ENCODE measurements at regions not wholly inside any gene's neighbourhood (a gene's known extent, or its start where the extent isn't known, plus 50 kb on each side); places are given as distances from the start of the nearest gene placed in this dataset.

- Histone ChIP-seq H2AFZ (no peak overlapping the region), H3K27ac (no peak overlapping the region), H3K9ac (no peak overlapping the region), H3K27me3 (ENCODE audit: control insufficient read depth, insufficient read depth, low read length) (no peaks in the 10 kb centered on the region), H3K4me1 (no peaks in the 10 kb centered on the region), H3K9me3 (ENCODE audit: control insufficient read depth, low read length) (no peaks in the 10 kb centered on the region), H3K36me3 (ENCODE audit: control insufficient read depth, insufficient read depth, low read length) (no peaks in the 10 kb centered on the region), H3K4me2 (ENCODE audit: low read length) (no peak overlapping the region), H3K4me3 (ENCODE audit: low read depth, low read length) (no peak overlapping the region), H3K79me2 (no peaks in the 10 kb centered on the region)
- TF ChIP-seq, protein P1, sequence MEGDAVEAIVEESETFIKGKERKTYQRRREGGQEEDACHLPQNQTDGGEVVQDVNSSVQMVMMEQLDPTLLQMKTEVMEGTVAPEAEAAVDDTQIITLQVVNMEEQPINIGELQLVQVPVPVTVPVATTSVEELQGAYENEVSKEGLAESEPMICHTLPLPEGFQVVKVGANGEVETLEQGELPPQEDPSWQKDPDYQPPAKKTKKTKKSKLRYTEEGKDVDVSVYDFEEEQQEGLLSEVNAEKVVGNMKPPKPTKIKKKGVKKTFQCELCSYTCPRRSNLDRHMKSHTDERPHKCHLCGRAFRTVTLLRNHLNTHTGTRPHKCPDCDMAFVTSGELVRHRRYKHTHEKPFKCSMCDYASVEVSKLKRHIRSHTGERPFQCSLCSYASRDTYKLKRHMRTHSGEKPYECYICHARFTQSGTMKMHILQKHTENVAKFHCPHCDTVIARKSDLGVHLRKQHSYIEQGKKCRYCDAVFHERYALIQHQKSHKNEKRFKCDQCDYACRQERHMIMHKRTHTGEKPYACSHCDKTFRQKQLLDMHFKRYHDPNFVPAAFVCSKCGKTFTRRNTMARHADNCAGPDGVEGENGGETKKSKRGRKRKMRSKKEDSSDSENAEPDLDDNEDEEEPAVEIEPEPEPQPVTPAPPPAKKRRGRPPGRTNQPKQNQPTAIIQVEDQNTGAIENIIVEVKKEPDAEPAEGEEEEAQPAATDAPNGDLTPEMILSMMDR (IDR thresholded peaks at IDR 0.05), result no peak
These were observed 716.4 kb upstream of the CHAC2 start for GRCh38 chr2:53051157-53051556.

DNA sequence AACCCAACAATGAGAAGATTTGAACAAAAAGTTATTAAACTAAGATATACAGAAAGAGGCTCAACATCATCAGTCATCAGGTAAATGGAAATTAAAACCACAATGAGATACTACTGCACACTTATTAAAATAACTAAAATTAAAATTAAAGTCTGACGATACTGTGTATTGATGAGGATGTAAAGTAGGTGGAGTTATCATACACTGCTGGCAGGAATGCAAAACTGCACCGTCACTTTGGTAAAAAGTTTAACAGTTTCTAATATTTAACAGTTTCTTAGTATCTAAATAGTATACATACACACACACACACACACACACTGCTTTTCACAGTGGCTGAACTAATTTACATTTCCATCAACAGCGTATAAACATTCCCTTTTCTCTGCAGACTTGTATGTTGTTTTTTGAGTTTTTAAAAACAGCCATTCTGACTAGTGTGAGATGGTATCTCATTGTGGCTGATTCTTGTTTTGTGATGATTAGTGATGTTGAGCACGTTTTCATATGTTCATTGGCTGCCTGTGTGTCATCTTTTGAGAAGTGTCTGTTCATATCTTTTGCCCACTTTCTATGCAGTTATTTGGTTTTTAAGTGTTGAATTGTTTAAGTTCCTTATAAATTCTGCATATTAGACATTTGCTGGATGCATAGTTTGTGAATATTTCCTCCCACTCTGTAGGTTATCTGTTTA, 726.9 kb upstream of the CHAC2 start:
- Histone ChIP-seq H3K27ac (no peak overlapping the region), H3K36me3 (ENCODE audit: control insufficient read depth, insufficient read depth, low read length) (no peaks in the 10 kb centered on the region), H3K9ac (no peak overlapping the region), H3K27me3 (ENCODE audit: control insufficient read depth, insufficient read depth, low read length) (no peaks in the 10 kb centered on the region), H3K9me3 (ENCODE audit: control insufficient read depth, low read length) (no peaks in the 10 kb centered on the region), H3K79me2 (no peaks in the 10 kb centered on the region), H2AFZ (no peak overlapping the region), H3K4me3 (ENCODE audit: low read depth, low read length) (no peak overlapping the region), H3K4me2 (ENCODE audit: low read length) (no peak overlapping the region), H3K4me1 (no peaks in the 10 kb centered on the region)
- TF ChIP-seq, protein P1 (IDR thresholded peaks at IDR 0.05), result no peak

- H3K27me3 ChIP-seq (ENCODE audit: control insufficient read depth, insufficient read depth, low read length), result no peaks in the 10 kb centered on the region
- no peak overlapping the region for H3K9ac ChIP-seq
- H3K27ac ChIP-seq, result no peak overlapping the region
- no peaks in the 10 kb centered on the region for H3K4me1 ChIP-seq
- H3K79me2 ChIP-seq, result no peaks in the 10 kb centered on the region
- H3K9me3 ChIP-seq (ENCODE audit: control insufficient read depth, low read length), result no peaks in the 10 kb centered on the region
- H3K36me3 ChIP-seq (ENCODE audit: control insufficient read depth, insufficient read depth, low read length), result no peaks in the 10 kb centered on the region
- no peak overlapping the region for H3K4me2 ChIP-seq (ENCODE audit: low read length)
- TF ChIP-seq, protein P1 (IDR thresholded peaks at IDR 0.05), result no peak
- H2AFZ ChIP-seq, result no peak overlapping the region
- no peak overlapping the region for H3K4me3 ChIP-seq (ENCODE audit: low read depth, low read length)
These were observed 731.4 kb upstream of the CHAC2 start for GRCh38 chr2:53036196-53036595.

DNA sequence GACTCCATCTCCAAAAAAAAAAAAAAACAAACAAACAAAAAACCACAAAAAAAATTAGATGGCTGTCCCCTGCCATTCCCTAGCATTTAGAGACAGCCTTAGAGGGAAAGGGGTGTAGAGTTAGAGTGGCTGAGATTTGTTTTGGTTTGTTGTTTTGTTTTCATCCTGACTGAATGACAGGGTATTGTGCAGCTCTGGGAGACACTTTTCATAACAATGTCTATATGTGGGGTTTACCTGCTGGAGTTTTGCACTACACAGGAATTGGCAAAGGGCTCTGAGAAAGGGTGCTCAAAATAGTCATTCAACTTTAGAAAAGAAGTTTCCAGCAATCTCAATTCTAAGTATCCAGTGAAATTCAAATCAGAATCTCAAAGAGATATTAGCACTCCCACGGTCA, 732.5 kb upstream of the CHAC2 start:
- no peak overlapping the region for H3K4me3 ChIP-seq (ENCODE audit: low read depth, low read length)
- no peak overlapping the region for H3K27ac ChIP-seq
- no peak overlapping the region for H3K9ac ChIP-seq
- H3K79me2 ChIP-seq, result no peaks in the 10 kb centered on the region
- no peaks in the 10 kb centered on the region for H3K27me3 ChIP-seq (ENCODE audit: control insufficient read depth, insufficient read depth, low read length)
- H2AFZ ChIP-seq, result no peak overlapping the region
- H3K4me1 ChIP-seq, result no peaks in the 10 kb centered on the region
- H3K36me3 ChIP-seq (ENCODE audit: control insufficient read depth, insufficient read depth, low read length), result no peaks in the 10 kb centered on the region
- TF ChIP-seq, protein P1 (IDR thresholded peaks at IDR 0.05), result no peak
- no peaks in the 10 kb centered on the region for H3K9me3 ChIP-seq (ENCODE audit: control insufficient read depth, low read length)
- H3K4me2 ChIP-seq (ENCODE audit: low read length), result no peak overlapping the region

- Histone ChIP-seq H3K27ac (no peak overlapping the region), H3K9ac (no peak overlapping the region), H3K4me3 (ENCODE audit: low read depth, low read length) (no peak overlapping the region), H2AFZ (no peak overlapping the region), H3K4me2 (ENCODE audit: low read length) (no peak overlapping the region), H3K27me3 (ENCODE audit: control insufficient read depth, insufficient read depth, low read length) (no peaks in the 10 kb centered on the region), H3K4me1 (no peaks in the 10 kb centered on the region), H3K9me3 (ENCODE audit: control insufficient read depth, low read length) (no peaks in the 10 kb centered on the region), H3K36me3 (ENCODE audit: control insufficient read depth, insufficient read depth, low read length) (no peaks in the 10 kb centered on the region), H3K79me2 (no peaks in the 10 kb centered on the region)
- TF ChIP-seq, protein P1 (IDR thresholded peaks at IDR 0.05), result no peak
These were observed 734.2 kb upstream of the CHAC2 start for GRCh38 chr2:53033411-53033810.

All from parathyroid adenoma (tissue), 2 donors.